Duodenal mucosa (tissue), 2 donors: ENCODE measurements at regions not wholly inside any gene's neighbourhood (a gene's known extent, or its start where the extent isn't known, plus 50 kb on each side); places are given as distances from the start of the nearest gene placed in this dataset.

Experiments
- H3K27ac ChIP-seq: one replicate; pipeline ENCODE4 v1.7.0; 2013; ENCODE audit warnings: low read depth, low read length
- H3K27me3 ChIP-seq, 2 donors: one replicate each; pipeline ENCODE4 v1.7.0; 2013; ENCODE audit warnings: low read length in 2 of 2, control low read depth in 1 of 2; ENCODE audit not compliant: insufficient read depth in 2 of 2, control insufficient read depth in 1 of 2
- H3K36me3 ChIP-seq, 2 donors: one replicate each; pipeline ENCODE4 v1.7.0; 2013; ENCODE audit warnings: low read length in 2 of 2, control low read depth in 1 of 2; ENCODE audit not compliant: insufficient read depth in 2 of 2, control insufficient read depth in 1 of 2
- H3K4me1 ChIP-seq, 2 donors: one replicate each; pipeline ENCODE4 v1.7.0; 2013; ENCODE audit warnings: low read length in 2 of 2, control low read depth in 1 of 2; ENCODE audit not compliant: insufficient read depth in 2 of 2, control insufficient read depth in 1 of 2
- H3K4me3 ChIP-seq, 2 donors: one replicate each; pipeline ENCODE4 v1.7.0; 2013; ENCODE audit warnings: low read length in 2 of 2, low read depth in 1 of 2
- H3K9ac ChIP-seq, 2 donors: one replicate each; pipeline ENCODE4 v1.7.0; 2013; ENCODE audit warnings: low read length in 2 of 2, low read depth in 1 of 2
- H3K9me3 ChIP-seq, 2 donors: one replicate each; pipeline ENCODE4 v1.7.0; 2013; ENCODE audit warnings: low read length in 2 of 2, control low read depth in 1 of 2; ENCODE audit not compliant: control insufficient read depth in 1 of 2

- no peaks in the 10 kb centered on the region for H3K4me1 ChIP-seq
- H3K36me3 ChIP-seq: no peaks in the 10 kb centered on the region
- H3K9me3 ChIP-seq: no peaks in the 10 kb centered on the region
- H3K27me3 ChIP-seq: no peaks in the 10 kb centered on the region
- no peak overlapping the region for H3K9ac ChIP-seq
- no peak overlapping the region for H3K27ac ChIP-seq
- H3K4me3 ChIP-seq: no peak overlapping the region
Observed at GRCh38 chr2:138439733-138440132, 61.8 kb upstream of the SPOPL start.

DNA sequence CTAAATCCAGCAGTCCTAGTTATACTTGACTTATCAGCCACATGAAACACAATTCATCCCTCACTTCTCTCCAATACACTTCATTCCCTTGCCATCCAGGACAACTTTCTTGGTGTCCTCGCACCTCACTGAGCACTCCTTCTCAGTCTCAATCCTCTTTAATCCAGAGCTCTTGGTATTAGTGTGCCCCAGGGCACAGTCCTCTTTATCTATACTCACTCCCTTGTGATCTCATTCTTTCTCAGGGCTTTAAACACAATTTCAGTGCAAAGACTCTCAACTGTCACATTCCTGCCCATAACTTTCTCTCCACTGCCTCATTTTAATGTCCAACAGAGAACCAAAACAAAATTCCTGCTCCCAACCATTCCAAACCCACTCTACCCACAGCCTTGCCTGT lies 60.8 kb upstream of the SPOPL start:
- H3K27me3 ChIP-seq: no peaks in the 10 kb centered on the region
- H3K4me3 ChIP-seq: no peak overlapping the region
- H3K9ac ChIP-seq: no peak overlapping the region
- no peaks in the 10 kb centered on the region for H3K9me3 ChIP-seq
- H3K4me1 ChIP-seq: no peaks in the 10 kb centered on the region
- no peak overlapping the region for H3K27ac ChIP-seq
- H3K36me3 ChIP-seq: no peaks in the 10 kb centered on the region

DNA sequence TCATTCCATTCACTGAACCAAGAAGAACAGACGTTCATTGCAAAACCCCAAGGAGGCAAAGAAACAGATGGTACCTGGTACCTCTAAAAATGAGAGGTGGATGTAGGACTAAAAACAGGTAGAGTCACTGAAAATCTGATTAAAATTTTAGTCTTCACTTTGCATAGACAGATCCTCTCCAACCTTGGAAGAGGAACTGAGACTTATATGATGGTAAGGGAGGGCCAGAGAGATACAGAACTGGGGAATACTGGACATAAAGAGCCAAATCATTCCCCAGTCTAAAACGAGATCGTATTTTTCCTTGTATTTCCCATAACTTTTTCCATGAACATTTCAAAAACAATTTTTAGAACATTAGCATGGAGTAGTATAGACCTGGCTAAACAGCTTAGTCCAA lies 59.7 kb upstream of the SPOPL start:
- no peaks in the 10 kb centered on the region for H3K9me3 ChIP-seq
- no peak overlapping the region for H3K27ac ChIP-seq
- no peak overlapping the region for H3K4me3 ChIP-seq
- H3K4me1 ChIP-seq: no peaks in the 10 kb centered on the region
- H3K36me3 ChIP-seq: no peaks in the 10 kb centered on the region
- no peak overlapping the region for H3K9ac ChIP-seq
- H3K27me3 ChIP-seq: no peaks in the 10 kb centered on the region

DNA sequence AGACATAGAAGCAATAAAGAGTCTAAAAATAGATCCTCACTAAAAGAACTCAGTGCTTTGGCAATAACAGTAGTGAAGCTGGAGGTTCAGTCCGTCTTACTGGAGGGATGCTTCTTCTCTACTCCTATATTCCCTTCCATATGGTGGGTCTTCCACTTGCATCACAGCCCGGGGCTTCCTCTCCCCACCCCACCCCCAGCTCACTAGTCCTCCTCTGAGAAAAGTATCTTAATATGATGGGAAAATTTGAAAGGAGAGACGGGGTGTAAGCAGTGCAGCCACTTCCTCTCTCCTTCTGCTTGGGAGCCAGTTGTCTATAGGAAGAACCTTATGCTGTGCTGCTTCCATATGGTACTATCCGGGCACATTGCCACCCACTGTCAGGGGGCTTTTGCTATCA lies 57.2 kb upstream of the SPOPL start:
- Histone ChIP-seq H3K27me3 (no peaks in the 10 kb centered on the region), H3K9ac (no peak overlapping the region), H3K4me3 (no peak overlapping the region), H3K27ac (no peak overlapping the region), H3K9me3 (no peaks in the 10 kb centered on the region), H3K36me3 (no peaks in the 10 kb centered on the region), H3K4me1 (no peaks in the 10 kb centered on the region)

DNA sequence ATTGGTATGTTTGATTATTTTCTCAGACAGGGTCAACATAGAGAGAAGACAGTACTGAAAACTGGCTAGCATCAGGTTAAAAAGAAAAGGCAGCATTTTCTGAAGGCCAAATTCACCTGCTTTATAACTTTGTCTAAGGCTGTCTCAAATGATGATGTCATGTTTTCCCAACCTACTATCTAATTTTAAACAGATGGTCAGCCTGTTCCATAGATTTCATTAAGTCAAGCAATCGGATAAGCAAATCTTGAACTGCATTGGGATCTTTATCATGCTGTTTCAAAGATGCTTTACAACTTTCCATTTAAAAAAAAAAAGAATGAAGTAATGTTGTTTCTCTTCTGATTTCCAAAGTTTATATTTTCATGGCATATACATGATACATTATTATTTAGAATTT lies 56.3 kb upstream of the SPOPL start:
- Histone ChIP-seq H3K4me3 (no peak overlapping the region), H3K9ac (no peak overlapping the region), H3K27ac (no peak overlapping the region), H3K27me3 (no peaks in the 10 kb centered on the region), H3K9me3 (no peaks in the 10 kb centered on the region), H3K4me1 (no peaks in the 10 kb centered on the region), H3K36me3 (no peaks in the 10 kb centered on the region)

GRCh38 chr2:138446043-138446442 lies 55.5 kb upstream of the SPOPL start:
- no peaks in the 10 kb centered on the region for H3K36me3 ChIP-seq
- no peaks in the 10 kb centered on the region for H3K9me3 ChIP-seq
- H3K4me1 ChIP-seq: no peaks in the 10 kb centered on the region
- no peak overlapping the region for H3K4me3 ChIP-seq
- no peak overlapping the region for H3K9ac ChIP-seq
- H3K27ac ChIP-seq: no peak overlapping the region
- H3K27me3 ChIP-seq: no peaks in the 10 kb centered on the region

GRCh38 chr2:138447889-138448570 lies 53.5 kb upstream of the SPOPL start:
- no peaks in the 10 kb centered on the region for H3K4me1 ChIP-seq
- no peaks in the 10 kb centered on the region for H3K36me3 ChIP-seq
- H3K4me3 ChIP-seq: no peak overlapping the region
- H3K27me3 ChIP-seq: no peaks in the 10 kb centered on the region
- no peak overlapping the region for H3K9ac ChIP-seq
- H3K27ac ChIP-seq: no peak overlapping the region
- no peaks in the 10 kb centered on the region for H3K9me3 ChIP-seq
